GM19395 (cell line): ENCODE measurements at regions not wholly inside any gene's neighbourhood (a gene's known extent, or its start where the extent isn't known, plus 50 kb on each side); places are given as distances from the start of the nearest gene placed in this dataset.
A peak's percentile ranks its signal among the peaks of the same experiment; 100 is the strongest.
"Not testable (repeated sequence)": the region's sequence is repeated elsewhere in the genome, so short reads cannot be mapped to it uniquely, and the experiment has no call there.

ENCODE experiments used
- ATAC-seq: cut with Tn5 transposase; IDR thresholded peaks from one replicate; pipeline ENCODE4 v1.9.1; 2021; ENCODE audit warnings: mild to moderate bottlenecking, moderate library complexity; ENCODE audit not compliant: unreplicated experiment

DNA sequence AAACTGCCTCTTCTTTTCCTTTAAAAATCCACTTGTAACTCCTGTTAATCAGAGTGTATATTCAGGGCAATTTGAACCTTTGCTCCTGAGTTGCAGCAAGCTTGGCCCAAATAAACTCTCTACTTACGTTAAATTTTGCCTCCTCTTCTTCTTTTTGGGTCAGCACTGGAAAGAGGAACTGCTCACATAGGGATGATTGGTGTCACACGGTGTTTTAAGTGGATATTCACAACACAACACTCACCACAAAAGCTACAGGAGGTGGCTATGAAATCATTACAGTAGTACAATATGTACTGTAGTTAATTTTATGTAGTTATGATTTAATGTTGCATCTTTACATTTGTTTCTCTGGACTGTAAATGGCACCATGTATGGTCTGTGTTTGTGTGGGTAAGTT lies 96.8 kb upstream of the DOCK9 start:
- ATAC-seq, result no peak

DNA sequence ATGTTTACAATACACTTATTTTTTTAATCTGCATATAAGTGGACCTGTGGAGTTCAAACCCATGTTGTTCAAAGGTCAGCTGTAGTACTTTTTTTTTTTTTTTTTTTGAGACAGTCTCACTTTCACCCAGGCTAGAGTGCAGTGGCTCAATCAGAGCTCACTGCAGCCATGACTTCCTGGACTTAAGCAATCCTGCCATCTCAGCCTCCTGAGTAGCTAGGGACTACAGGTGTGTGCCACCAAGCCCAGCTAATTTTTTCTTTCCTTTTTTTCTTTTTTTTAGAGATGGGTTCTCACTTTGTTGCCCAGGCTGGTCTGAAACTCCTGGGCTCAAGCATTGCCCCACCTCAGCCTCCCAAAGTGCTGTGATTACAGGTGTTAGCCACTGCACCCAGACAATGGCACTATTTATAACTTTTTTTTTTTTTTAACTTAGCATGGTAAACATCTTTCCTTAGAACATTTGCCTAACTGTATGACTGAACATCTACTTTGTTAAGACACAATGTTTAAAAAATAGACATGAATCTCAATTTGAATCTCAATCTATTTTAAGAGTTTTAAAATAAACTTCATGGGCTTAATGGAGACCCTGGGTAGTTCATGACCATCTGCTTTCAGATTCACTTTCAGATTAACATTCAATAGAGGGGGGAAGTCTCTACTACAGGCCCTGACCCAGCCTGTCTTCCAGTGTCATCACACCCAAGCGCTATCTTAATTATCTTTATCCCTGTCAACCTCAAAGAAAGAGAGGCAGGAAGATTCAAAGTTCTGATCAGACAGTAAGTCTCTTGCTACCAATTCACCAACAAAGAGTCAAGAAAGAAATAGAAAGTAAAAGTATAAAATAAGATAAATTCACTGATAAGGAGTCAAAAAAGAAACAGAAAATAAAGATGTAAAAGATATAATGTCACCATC lies 97.7 kb upstream of the DOCK9 start:
- ATAC-seq, result peak; percentile 95

DNA sequence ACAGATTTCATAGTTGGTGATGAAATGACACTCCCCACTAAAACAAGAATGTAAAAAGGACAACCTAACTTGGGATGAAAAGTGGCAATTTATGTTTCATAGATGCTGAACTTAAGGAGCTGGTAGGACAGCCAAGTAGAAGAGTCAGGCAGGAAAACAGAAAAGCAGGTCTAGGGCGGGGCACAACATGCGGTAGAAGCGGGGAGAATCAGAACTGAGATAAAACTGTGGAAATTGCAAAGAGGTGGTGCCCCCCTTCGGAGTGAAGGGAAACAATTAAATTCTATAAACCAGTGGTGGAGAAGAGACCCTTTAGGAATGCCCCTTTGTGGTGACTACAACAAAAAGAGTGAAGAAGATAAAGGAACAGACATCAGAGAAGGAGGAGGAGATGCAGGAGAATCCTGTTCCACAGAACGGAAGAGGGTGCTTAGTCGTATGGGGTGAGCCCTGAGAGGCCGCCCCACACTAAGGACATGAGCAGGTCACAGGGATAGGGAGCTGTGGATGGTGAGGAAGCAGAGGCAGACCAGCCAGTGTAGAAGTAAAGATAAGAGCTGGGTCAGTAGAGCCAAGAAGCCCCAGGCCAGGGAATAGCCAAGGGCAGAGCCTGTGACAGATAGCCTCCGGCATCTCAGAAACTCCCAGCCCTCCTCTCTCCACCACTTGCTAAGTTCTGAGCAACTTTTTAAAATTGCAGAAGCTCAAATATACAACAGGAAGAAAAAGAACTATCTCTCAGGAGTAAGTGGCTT lies 100.3 kb upstream of the DOCK9 start:
- ATAC-seq, result no peak

DNA sequence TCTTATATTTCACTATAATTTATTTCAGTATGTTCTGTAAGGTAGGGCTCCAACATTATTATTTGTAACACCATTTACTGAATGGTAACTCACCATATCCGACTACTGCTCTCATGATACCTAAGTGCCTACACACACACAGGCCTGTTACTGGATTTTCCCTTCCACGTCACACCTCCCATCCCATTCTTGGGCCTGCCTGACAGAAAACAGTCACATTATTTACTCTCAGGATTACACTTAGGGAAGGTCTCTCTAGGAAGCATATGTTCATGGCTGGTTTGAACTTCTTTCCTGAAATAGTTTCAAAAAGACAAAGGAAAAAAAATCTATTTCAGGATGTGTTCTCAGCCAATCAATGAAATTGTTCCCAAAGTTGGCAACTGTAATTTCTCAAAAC lies 102.3 kb upstream of the DOCK9 start:
- no peak for ATAC-seq

DNA sequence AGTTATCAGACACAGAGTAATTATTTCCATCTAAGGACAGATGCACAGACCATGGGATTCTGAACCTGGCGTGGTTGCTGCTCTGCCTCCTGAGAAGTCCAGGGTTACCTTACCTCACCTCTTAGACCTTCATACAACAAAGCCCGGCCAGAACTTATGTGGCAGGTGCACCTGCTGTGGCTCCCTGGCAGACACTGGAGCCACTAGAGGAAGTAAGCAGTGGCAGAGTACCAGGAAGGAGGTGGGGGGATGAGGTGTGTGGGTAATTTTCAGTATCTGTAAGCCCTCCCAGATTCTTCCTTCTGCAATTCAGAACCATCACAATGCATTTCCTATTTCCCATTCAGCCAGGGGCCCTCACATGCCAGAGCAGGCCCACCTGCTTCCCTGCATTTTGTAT lies 106.1 kb upstream of the DOCK9 start:
- no peak for ATAC-seq

DNA sequence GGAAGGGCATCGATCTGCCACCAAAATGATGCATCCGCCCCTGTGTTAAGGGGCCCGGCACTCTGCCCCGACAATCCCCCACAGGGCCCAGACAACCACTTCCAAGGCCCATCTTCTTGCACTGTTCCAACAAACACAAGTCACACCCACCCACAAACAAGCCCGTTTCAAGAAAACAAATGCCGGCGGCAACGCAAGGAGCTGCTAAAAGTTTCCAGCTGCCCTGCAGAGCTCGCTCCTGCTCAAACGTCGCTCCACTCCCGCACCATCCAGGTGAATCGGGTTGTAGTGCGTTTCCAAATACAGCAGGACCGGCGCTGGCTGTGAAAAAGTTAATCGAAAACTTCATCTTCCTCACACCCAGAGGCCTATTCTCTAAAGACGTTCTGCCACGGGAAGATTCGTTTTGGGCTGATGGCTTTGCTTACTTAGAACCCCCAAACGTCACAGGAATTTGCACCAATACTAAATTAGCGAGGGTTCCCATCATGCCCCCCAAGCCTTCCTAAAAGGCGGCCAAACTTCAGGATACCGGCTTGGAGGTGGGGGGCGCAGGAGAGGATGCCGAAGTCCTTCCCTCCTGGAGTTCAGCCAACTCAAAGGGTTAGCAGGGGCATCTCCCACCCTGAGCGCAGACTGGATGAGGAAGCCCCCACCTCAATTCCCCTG lies 107.4 kb upstream of the DOCK9 start:
- ATAC-seq, result no peak

DNA sequence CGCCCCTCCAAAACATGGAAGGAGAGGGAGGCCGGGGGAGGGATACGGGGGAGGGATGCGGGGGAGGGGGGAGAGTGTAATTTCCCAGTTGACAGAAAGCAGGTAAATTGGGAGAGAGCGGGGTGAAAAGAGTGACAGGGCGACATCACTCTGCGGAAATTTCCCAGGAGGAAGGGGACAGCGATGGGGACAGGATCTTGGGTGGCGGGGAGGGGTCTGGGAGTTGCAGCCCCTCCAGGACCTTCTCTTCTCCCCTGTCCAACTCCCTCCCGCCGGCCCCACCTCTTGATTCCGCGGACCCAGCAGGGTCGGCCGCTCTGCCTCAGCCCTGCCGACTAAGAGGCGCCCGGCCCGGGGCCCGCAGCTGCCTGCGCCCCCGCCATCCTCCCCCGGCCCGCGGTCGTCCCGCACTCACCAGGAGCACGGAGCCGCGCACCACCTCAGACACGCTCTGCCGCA lies 108.0 kb upstream of the DOCK9 start:
- no peak for ATAC-seq

DNA sequence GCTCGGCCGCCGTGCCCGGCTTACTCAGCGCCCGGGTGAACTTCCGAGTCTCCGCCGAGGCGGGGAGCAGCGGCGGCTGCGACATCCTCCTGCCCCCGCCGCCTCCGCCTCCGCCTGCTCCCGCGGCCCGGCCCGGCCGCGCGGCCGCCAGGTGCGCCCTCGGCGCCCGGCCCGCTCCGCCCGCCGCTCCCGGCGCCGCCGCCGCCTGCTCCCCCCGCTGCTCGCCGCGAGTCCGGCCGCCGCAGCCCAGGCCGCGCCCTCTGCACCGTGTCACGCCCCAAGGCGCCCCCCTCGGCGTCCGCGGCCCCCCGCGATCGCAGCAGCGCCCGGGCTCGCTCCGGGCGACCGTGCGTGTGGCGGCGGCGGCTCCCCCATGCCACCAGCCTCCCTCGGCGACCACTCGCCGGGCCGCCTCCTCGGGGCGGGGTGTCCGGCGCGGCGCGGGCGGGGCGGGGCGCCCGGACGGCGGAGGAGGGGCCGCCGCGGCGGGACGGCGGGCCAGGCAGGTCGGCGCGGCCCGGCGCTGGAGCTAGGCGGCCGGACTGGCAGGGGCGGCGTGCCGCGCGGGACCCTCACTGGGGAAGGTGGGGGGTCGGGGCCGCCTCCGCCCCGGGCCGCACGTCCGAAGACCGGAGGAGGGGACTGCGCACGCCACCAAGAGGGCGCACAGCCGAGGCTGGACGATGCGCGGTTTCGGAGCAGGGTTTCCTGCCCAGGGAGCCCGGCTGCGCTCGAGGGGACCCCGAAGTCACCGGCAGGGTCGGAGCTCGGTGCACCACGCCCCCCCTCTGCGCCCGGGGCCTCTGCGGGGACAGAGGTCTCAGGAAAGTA lies 108.6 kb upstream of the DOCK9 start:
- peak; percentile 39 for ATAC-seq

DNA sequence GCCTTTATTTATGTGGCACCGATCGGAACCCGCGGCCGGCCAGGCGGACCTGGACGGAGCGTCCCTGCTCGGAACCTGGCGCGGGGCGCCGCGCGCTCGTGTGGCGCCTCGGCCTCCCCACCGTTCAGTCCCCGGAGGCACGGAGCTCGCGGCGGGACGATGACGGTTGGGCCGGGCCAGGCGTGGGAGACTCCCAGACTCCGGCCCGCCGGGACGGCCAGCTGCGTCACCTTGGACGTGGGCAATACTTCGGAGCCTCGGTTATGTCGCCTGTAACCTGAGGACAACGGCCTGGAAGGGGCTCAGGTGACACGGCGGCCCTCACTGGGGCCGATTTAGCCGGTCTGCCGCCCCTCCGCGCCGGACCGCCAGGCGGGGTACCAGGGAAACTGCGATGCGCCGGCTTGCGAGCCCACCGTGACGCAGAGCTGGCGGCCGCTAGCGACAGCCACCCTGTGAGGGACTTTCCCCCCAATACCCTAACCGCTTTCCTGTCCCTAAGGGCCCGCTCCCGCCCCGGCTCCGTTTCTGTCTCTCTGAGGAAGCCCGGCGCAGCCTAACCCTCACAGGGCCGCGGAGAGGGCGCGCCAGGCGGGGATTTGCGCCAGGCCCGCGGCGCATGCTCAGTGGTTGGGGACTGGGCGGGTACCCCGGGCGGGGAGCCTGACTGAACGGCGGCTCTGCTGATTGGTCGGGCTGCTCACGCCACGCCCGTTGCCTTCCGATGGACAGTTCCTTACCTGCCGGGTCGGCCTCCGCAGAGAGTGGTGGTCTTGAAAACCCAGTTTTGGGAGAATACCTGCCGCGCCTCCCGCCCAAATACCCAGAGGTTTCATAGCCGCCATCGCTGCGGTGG lies 109.5 kb upstream of the DOCK9 start:
- ATAC-seq, result peak; percentile 88

DNA sequence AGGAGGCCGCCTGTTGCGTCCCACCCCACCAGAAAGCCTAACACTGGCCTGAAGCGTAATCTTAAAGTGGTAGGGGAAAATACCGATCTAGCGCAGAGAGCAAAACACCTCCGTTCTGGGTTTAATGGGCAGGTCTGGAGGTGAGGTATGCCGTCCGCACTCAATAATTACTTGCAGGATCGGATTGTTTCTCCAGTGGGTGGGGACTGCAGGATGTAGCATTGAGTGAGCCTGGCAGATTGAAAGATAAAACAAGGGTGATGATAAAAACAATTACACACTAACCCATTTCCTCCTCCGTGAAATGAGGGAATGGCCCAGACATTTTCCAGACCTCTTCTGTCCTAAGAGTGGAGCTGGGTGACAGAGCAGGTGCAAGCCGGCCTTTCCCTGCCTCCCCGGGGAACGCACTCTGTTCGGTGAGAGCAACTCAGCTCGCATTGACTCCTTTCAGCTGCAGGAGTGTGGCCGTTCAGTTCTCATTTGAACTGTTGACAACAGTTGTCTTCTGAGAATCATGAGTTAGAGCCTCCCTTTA lies 110.2 kb upstream of the DOCK9 start:
- ATAC-seq, result peak; percentile 44

DNA sequence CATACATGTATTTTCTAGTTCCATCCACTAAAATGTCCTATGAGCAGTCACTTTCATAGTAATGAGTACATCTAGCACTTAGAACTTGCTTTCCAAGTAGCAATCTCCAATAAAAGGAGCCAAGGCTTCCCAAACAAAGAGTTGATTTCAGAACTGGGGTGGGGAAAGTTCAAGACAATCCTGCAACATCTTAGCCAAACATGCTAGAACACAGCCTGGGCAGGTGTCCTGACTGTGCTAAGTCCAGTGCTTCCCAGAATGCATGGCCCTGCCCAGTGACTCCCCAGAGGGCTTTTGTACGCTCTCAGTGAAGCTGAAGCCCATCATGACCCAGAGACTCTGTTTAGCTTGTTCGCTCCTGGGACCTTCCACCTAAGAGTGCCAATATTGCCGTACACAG lies 106.7 kb upstream of the UBAC2 start:
- ATAC-seq, result no peak

DNA sequence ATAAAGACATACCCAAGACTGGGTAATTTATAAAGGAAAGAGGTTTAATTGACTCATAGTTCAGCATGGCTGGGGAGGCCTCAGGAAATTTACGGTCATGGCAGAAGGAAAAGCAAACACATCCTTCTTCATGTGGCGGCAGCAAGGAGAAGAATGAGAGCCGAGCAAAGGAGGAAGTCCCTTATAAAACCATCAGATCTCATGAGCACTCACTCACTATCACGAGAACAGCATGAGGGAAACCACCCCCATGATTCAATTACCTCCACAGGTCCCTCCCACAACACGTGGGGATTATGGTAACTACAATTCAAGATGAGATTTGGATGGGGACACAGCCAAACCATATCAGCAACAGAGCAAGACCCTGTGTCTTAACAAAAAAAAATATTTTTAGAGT lies 98.8 kb upstream of the UBAC2 start:
- ATAC-seq, result not testable (repeated sequence)

DNA sequence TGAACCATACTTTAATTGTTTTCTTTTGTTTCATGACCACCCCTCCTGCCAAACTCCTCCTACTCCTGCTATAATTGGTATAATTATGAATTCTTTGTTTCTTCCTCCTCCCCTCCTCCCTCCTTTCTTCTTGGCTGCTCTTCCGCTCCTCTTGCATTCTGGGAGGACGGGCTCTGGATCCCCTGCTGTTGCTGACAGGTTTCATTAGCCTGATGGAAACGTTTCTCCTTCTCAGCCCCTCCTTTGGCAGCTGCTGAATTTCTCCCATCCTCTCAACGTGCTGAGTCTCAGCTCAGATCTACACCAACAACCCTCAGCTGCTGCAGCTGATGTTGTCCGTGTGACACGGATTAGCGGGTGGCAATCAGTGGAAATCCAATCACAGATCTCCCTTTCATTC lies 97.1 kb upstream of the UBAC2 start:
- no peak for ATAC-seq

DNA sequence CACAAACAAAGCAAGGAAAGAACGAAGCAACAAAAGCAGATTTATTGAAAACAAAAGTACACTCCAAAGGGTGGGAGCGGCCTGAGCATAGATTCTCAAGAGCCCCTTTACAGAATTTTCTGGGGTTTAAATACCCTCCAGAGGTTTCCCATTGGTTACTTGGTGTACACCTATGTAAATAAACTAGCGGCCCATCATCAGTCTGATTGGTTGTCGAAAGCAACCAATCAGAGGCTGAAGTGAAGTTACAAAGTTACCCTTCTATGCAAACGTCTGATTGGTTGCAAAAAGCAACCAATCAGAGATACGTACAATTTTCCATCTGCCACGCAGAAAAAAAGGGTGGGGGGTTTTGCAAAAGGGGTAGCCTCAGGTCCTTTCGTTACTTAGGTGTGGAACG lies 96.3 kb upstream of the UBAC2 start:
- ATAC-seq, result no peak

DNA sequence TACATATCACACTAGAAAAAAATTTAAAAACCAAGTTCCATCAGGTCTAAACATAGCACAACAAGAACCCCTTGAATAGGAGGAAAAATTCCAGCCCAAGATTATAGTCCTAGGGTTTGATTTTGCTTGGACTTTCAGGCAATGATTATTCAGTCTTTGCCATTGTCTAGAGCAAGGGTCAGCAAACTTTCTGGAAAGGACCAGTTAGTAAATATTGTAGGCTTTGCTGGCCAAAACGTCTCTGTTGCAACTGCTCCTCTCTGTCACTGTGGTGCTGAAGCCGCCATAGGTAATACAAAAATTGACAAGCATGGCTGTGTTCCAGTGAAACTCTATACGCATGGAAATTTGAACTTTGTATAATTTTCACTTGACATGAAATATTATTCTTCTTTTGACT lies 95.5 kb upstream of the UBAC2 start:
- ATAC-seq, result no peak

DNA sequence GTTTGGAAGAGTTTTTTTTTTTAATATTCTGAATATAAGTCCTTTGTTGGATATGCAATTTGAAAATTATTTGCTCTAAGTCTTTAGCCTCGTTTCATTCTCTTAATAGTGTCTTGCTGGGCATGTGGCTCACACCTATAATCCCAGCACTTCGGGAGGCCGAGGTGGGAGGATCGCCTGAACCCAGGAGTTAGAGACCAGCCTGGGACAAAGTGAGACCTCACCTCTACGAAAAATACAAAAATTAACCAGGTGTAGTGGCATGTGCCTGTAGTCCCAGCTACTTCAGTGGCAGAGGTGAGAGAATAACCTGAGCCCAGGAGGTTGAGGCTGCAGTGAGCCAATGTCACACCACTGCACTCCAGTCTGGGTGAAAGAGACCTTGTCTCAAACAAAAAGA lies 87.3 kb upstream of the UBAC2 start:
- ATAC-seq, result no peak

DNA sequence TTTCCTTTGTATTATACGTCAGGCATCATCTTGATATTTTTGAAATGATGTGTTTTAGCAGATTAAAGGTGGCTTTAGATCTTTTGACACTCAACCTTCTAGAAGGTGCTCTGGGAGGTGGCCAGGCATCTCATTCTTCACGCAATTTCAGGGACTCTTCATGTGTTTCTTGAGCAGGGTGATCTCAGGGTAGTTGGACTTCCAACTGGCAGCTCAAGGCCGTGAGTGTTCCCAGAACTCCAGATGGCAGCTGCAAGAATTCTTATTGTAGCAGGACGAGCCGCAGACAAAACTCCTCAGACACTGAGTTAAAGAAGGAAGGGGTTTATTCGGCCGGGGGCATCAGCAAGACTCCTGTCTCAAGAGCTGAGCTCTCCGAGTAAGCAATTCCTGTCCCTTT lies 82.5 kb upstream of the UBAC2 start:
- ATAC-seq, result no peak

DNA sequence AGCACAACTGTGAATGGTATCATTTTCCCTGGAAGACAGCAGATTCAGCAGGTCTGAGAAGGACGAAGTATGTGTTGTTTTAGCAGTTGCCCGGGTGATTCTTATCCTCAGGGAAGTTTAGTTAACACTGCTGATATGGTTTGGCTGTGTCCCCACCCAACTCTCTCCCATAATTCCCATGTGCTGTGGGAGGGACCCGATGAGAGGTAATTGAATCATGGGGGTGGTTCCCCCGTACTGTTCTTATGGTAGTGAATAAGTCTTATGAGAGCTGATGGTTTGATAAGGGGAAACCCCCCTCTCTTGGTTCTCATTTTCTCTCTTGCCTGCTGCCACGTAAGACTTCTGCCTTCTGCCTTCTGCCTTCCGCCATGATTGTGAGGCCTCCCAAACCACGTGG lies 81.0 kb upstream of the UBAC2 start:
- ATAC-seq, result no peak

DNA sequence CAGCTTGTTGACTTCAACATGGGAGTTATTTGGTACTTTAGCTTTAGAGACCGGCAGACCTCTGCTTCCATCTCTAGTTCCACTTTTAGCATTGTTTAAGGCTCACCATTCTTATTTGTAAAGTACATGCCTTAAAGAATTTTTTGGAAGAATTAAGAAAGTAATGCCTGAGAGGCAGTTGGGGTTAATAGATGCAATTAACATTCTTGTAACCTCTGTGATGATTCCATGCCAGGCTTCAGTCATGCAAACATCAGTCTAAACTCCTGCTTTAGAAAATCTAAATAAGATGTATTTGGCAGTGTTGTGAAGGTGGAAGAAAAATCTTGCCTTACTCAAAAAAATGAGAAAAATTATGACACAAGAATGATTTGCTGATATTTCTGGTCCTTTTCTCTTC lies 79.9 kb upstream of the UBAC2 start:
- no peak for ATAC-seq

DNA sequence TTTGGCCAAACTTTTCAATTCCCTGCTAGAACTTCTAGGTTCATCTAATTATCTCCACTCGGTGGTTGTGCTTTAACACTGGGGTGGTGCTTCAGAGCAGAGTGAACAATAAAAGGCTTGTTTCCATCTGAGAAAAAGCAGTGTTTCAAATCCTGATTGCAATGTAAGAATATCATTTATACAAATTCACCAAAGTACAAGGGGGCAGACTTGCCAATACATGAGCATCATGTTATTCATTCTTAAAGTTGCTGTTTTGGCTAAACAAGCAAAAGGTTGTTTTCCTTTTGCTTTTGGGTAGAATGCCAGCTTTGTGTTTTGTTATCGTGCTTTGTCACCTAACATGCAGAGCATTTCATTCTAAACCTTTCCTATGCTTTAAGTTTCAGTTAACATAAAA lies 78.5 kb upstream of the UBAC2 start:
- no peak for ATAC-seq
